ENCODE measurements at regions not wholly inside any gene's neighbourhood (a gene's known extent, or its start where the extent isn't known, plus 50 kb on each side); places are given as distances from the start of the nearest gene placed in this dataset.

GRCh38 chr10:131708225-131708880, 192.5 kb upstream of the PPP2R2D start:
- Mint-ChIP-seq H3K36me3 (ENCODE audit: low read depth) (no peaks in the 10 kb centered on the region), H3K4me1 (ENCODE audit: low read depth) (no peaks in the 10 kb centered on the region), H3K9me3 (peaks cover 14% of the 10 kb centered on the region), H3K27ac (no peak overlapping the region), H3K27me3 (ENCODE audit: insufficient read depth) (no peaks in the 10 kb centered on the region), H3K4me3 (no peak overlapping the region)
- intact Hi-C loops (cut with micrococcal nuclease) = no loop called here
- DNase-seq (ENCODE audit: low spot score) = no peak

GRCh38 chr10:131710142-131710861, 190.5 kb upstream of the PPP2R2D start:
- no peaks in the 10 kb centered on the region for H3K36me3 Mint-ChIP-seq (ENCODE audit: low read depth)

GRCh38 chr10:131722121-131722520, 178.7 kb upstream of the PPP2R2D start:
- intact Hi-C loops (cut with micrococcal nuclease) = no loop called here
- no peaks in the 10 kb centered on the region for H3K4me1 Mint-ChIP-seq (ENCODE audit: low read depth)
- DNase-seq (ENCODE audit: low spot score) = no peak
- H3K27me3 Mint-ChIP-seq (ENCODE audit: insufficient read depth) = no peaks in the 10 kb centered on the region
- no peak overlapping the region for H3K4me3 Mint-ChIP-seq
- H3K36me3 Mint-ChIP-seq (ENCODE audit: low read depth) = no peaks in the 10 kb centered on the region
- no peak overlapping the region for H3K27ac Mint-ChIP-seq
- no peaks in the 10 kb centered on the region for H3K9me3 Mint-ChIP-seq

More at GRCh38 chr10:131710142-131710861, 190.5 kb upstream of the PPP2R2D start:
- Mint-ChIP-seq H3K4me3 (no peak overlapping the region), H3K9me3 (peaks cover 14% of the 10 kb centered on the region), H3K27ac (no peak overlapping the region), H3K27me3 (ENCODE audit: insufficient read depth) (no peaks in the 10 kb centered on the region), H3K4me1 (ENCODE audit: low read depth) (no peaks in the 10 kb centered on the region)
- intact Hi-C loops (cut with micrococcal nuclease) = no loop called here
- no peak for DNase-seq (ENCODE audit: low spot score)

- Mint-ChIP-seq H3K4me1 (ENCODE audit: low read depth) (no peaks in the 10 kb centered on the region), H3K27ac (no peak overlapping the region), H3K9me3 (no peaks in the 10 kb centered on the region), H3K36me3 (ENCODE audit: low read depth) (no peaks in the 10 kb centered on the region), H3K4me3 (no peak overlapping the region), H3K27me3 (ENCODE audit: insufficient read depth) (no peaks in the 10 kb centered on the region)
- DNase-seq (ENCODE audit: low spot score) = no peak
- intact Hi-C loops (cut with micrococcal nuclease) = no loop called here
Observed at GRCh38 chr10:131722525-131723264, 178.1 kb upstream of the PPP2R2D start.

- H3K9me3 Mint-ChIP-seq = no peaks in the 10 kb centered on the region
- H3K4me3 Mint-ChIP-seq = no peak overlapping the region
- intact Hi-C loops (cut with micrococcal nuclease) = no loop called here
- H3K27me3 Mint-ChIP-seq (ENCODE audit: insufficient read depth) = no peaks in the 10 kb centered on the region
- H3K27ac Mint-ChIP-seq = no peak overlapping the region
- H3K4me1 Mint-ChIP-seq (ENCODE audit: low read depth) = no peaks in the 10 kb centered on the region
- H3K36me3 Mint-ChIP-seq (ENCODE audit: low read depth) = no peaks in the 10 kb centered on the region
- DNase-seq (ENCODE audit: low spot score) = no peak
Observed at GRCh38 chr10:131723297-131724168, 177.3 kb upstream of the PPP2R2D start.

- Mint-ChIP-seq H3K4me1 (ENCODE audit: low read depth) (no peaks in the 10 kb centered on the region), H3K9me3 (no peaks in the 10 kb centered on the region), H3K36me3 (ENCODE audit: low read depth) (no peaks in the 10 kb centered on the region), H3K27ac (no peak overlapping the region), H3K27me3 (ENCODE audit: insufficient read depth) (no peaks in the 10 kb centered on the region), H3K4me3 (no peak overlapping the region)
- no peak for DNase-seq (ENCODE audit: low spot score)
- intact Hi-C loops (cut with micrococcal nuclease) = no loop called here
Observed at GRCh38 chr10:131724169-131724545, 176.7 kb upstream of the PPP2R2D start.

GRCh38 chr10:131724891-131725580, 175.8 kb upstream of the PPP2R2D start:
- Mint-ChIP-seq H3K27ac (no peak overlapping the region), H3K27me3 (ENCODE audit: insufficient read depth) (no peaks in the 10 kb centered on the region), H3K36me3 (ENCODE audit: low read depth) (no peaks in the 10 kb centered on the region), H3K4me3 (no peak overlapping the region), H3K4me1 (ENCODE audit: low read depth) (no peaks in the 10 kb centered on the region), H3K9me3 (no peaks in the 10 kb centered on the region)
- intact Hi-C loops (cut with micrococcal nuclease) = no loop called here
- DNase-seq (ENCODE audit: low spot score) = no peak

- DNase-seq (ENCODE audit: low spot score) = no peak
- Mint-ChIP-seq H3K9me3 (no peaks in the 10 kb centered on the region), H3K27ac (no peak overlapping the region), H3K4me3 (no peak overlapping the region), H3K27me3 (ENCODE audit: insufficient read depth) (no peaks in the 10 kb centered on the region), H3K4me1 (ENCODE audit: low read depth) (no peaks in the 10 kb centered on the region), H3K36me3 (ENCODE audit: low read depth) (no peaks in the 10 kb centered on the region)
- intact Hi-C loops (cut with micrococcal nuclease) = no loop called here
Observed at GRCh38 chr10:131725581-131726069, 175.2 kb upstream of the PPP2R2D start.

GRCh38 chr10:131726076-131726880, 174.5 kb upstream of the PPP2R2D start:
- no peak for DNase-seq (ENCODE audit: low spot score)
- intact Hi-C loops (cut with micrococcal nuclease) = no loop called here
- no peaks in the 10 kb centered on the region for H3K27me3 Mint-ChIP-seq (ENCODE audit: insufficient read depth)
- no peaks in the 10 kb centered on the region for H3K4me1 Mint-ChIP-seq (ENCODE audit: low read depth)
- no peak overlapping the region for H3K4me3 Mint-ChIP-seq
- no peak overlapping the region for H3K27ac Mint-ChIP-seq
- H3K9me3 Mint-ChIP-seq = no peaks in the 10 kb centered on the region
- H3K36me3 Mint-ChIP-seq (ENCODE audit: low read depth) = no peaks in the 10 kb centered on the region

- Mint-ChIP-seq H3K4me3 (no peak overlapping the region), H3K4me1 (ENCODE audit: low read depth) (no peaks in the 10 kb centered on the region), H3K9me3 (no peaks in the 10 kb centered on the region), H3K27me3 (ENCODE audit: insufficient read depth) (no peaks in the 10 kb centered on the region), H3K36me3 (ENCODE audit: low read depth) (no peaks in the 10 kb centered on the region), H3K27ac (no peak overlapping the region)
- intact Hi-C loops (cut with micrococcal nuclease) = no loop called here
- DNase-seq (ENCODE audit: low spot score) = no peak
Observed at GRCh38 chr10:131726967-131727366, 173.8 kb upstream of the PPP2R2D start.

- Mint-ChIP-seq H3K9me3 (no peaks in the 10 kb centered on the region), H3K27ac (no peak overlapping the region), H3K4me1 (ENCODE audit: low read depth) (no peaks in the 10 kb centered on the region), H3K36me3 (ENCODE audit: low read depth) (no peaks in the 10 kb centered on the region), H3K27me3 (ENCODE audit: insufficient read depth) (no peaks in the 10 kb centered on the region), H3K4me3 (no peak overlapping the region)
- no peak for DNase-seq (ENCODE audit: low spot score)
- intact Hi-C loops (cut with micrococcal nuclease) = no loop called here
Observed at GRCh38 chr10:131727560-131727959, 173.2 kb upstream of the PPP2R2D start.
